ENCODE measurements at regions not wholly inside any gene's neighbourhood (a gene's known extent, or its start where the extent isn't known, plus 50 kb on each side); places are given as distances from the start of the nearest gene placed in this dataset.

- peak; percentile 23 for DNase-seq (ENCODE audit: low spot score)
Measured at GRCh38 chr6:105991561-105992314, 94.4 kb upstream of the PRDM1 start.

GRCh38 chr6:105990151-105990550, 96.0 kb upstream of the PRDM1 start:
- no peak for DNase-seq (ENCODE audit: low spot score)

- no peak for DNase-seq (ENCODE audit: low spot score)
Measured at GRCh38 chr6:105988812-105989577, 97.1 kb upstream of the PRDM1 start.

GRCh38 chr6:105988321-105988720, 97.8 kb upstream of the PRDM1 start:
- DNase-seq (ENCODE audit: low spot score), result no peak

GRCh38 chr6:105987516-105987915, 98.6 kb upstream of the PRDM1 start:
- DNase-seq (ENCODE audit: low spot score), result no peak

GRCh38 chr6:105986998-105987397, 99.1 kb upstream of the PRDM1 start:
- no peak for DNase-seq (ENCODE audit: low spot score)

- no peak for DNase-seq (ENCODE audit: low spot score)
Measured at GRCh38 chr6:105985816-105986632, 100.1 kb upstream of the PRDM1 start.

GRCh38 chr6:105985098-105985815, 100.9 kb upstream of the PRDM1 start:
- no peak for DNase-seq (ENCODE audit: low spot score)

- DNase-seq (ENCODE audit: low spot score), result no peak
Measured at GRCh38 chr6:105983763-105984162, 102.4 kb upstream of the PRDM1 start.

GRCh38 chr6:105982761-105983540, 103.2 kb upstream of the PRDM1 start:
- DNase-seq (ENCODE audit: low spot score), result no peak

- no peak for DNase-seq (ENCODE audit: low spot score)
Measured at GRCh38 chr6:105981888-105982358, 104.2 kb upstream of the PRDM1 start.

- DNase-seq (ENCODE audit: low spot score), result no peak
Measured at GRCh38 chr6:105981002-105981887, 104.9 kb upstream of the PRDM1 start.

GRCh38 chr6:105978974-105979373, 107.2 kb upstream of the PRDM1 start:
- DNase-seq (ENCODE audit: low spot score), result no peak

GRCh38 chr6:105977934-105978504, 108.1 kb upstream of the PRDM1 start:
- no peak for DNase-seq (ENCODE audit: low spot score)

GRCh38 chr6:105974986-105975385, 111.2 kb upstream of the PRDM1 start:
- no peak for DNase-seq (ENCODE audit: low spot score)

GRCh38 chr6:105972440-105972839, 113.7 kb upstream of the PRDM1 start:
- DNase-seq (ENCODE audit: low spot score), result no peak

- no peak for DNase-seq (ENCODE audit: low spot score)
Measured at GRCh38 chr6:105968603-105969333, 117.4 kb upstream of the PRDM1 start.

GRCh38 chr6:105967917-105968602, 118.1 kb upstream of the PRDM1 start:
- no peak for DNase-seq (ENCODE audit: low spot score)

Data from kidney tubule cell (primary cell).